WTC11 (cell line): ENCODE measurements at regions not wholly inside any gene's neighbourhood (a gene's known extent, or its start where the extent isn't known, plus 50 kb on each side); places are given as distances from the start of the nearest gene placed in this dataset.

Experiments
- ATAC-seq: fragments of 200-7000 bp; cut with Tn5 transposase; 2 replicates; pipeline ENCODE4 v1.10.0; 2021; ENCODE audit warnings: mild to moderate bottlenecking, moderate library complexity
- CTCF ChIA-PET: fragments of 300-600 bp; sonication (Branson Sonifier 250); formaldehyde crosslinking; loops from one replicate; lab custom pipeline; 2021; ENCODE audit warnings: antibody characterized with exemption; lab: Charles Lee
- POLR2A ChIA-PET: fragments of 350-600 bp; sonication (Branson Sonifier 250); formaldehyde crosslinking; loops from one replicate; lab custom pipeline; 2021; ENCODE audit warnings: antibody characterized with exemption; lab: Charles Lee
- DNase-seq: peaks from one replicate; pipeline ENCODE4 v3.0.0; 2021; ENCODE audit warnings: low spot score
- H3K27ac Mint-ChIP-seq: 2 replicates; pipeline ENCODE4 v1.8.0; 2021; ENCODE audit warnings: mixed read lengths
- H3K27me3 Mint-ChIP-seq: 2 replicates; pipeline ENCODE4 v1.8.0; 2021; ENCODE audit warnings: low read depth, mild to moderate bottlenecking, moderate library complexity, mixed read lengths
- H3K36me3 Mint-ChIP-seq: 2 replicates; pipeline ENCODE4 v1.8.0; 2021; ENCODE audit warnings: mixed read lengths
- H3K4me1 Mint-ChIP-seq: 2 replicates; pipeline ENCODE4 v1.8.0; 2022; ENCODE audit warnings: mixed read lengths
- H3K4me3 Mint-ChIP-seq: 2 replicates; pipeline ENCODE4 v1.8.0; 2021; ENCODE audit warnings: mild to moderate bottlenecking, moderate library complexity, mixed read lengths
- H3K9me3 Mint-ChIP-seq: 2 replicates; pipeline ENCODE4 v1.8.0; 2021; ENCODE audit warnings: mixed read lengths
- ATF2 ChIP-seq: sonication (generic); formaldehyde crosslinking; IDR thresholded peaks from 2 replicates; pipeline ENCODE4 v1.8.1; 2022; ENCODE audit warnings: low read depth, missing genetic modification reagents, borderline replicate concordance
- ATF6 ChIP-seq: sonication (generic); formaldehyde crosslinking; IDR thresholded peaks from 2 replicates; pipeline ENCODE4 v1.8.1; 2023; ENCODE audit warnings: mild to moderate bottlenecking, missing genetic modification reagents
- CDX4 ChIP-seq: fragments of 250-450 bp; sonication (Bioruptor Pico); IDR thresholded peaks from 2 replicates; pipeline ENCODE4 v1.9.0; 2021; ENCODE audit warnings: moderate library complexity, mild to moderate bottlenecking, inconsistent platforms, borderline replicate concordance
- CREM ChIP-seq: sonication (generic); formaldehyde crosslinking; IDR thresholded peaks from 2 replicates; pipeline ENCODE4 v1.8.1; 2022; ENCODE audit warnings: mild to moderate bottlenecking, missing genetic modification reagents, moderate library complexity
- E2F4 ChIP-seq: sonication (generic); formaldehyde crosslinking; IDR thresholded peaks from 2 replicates; pipeline ENCODE4 v1.8.1; 2022; ENCODE audit warnings: low read depth, mild to moderate bottlenecking, moderate library complexity, missing genetic modification reagents, borderline replicate concordance
- E2F5 ChIP-seq: sonication (generic); formaldehyde crosslinking; IDR thresholded peaks from 2 replicates; pipeline ENCODE4 v1.8.1; 2022; ENCODE audit warnings: mild to moderate bottlenecking, moderate library complexity, missing genetic modification reagents
- ERG ChIP-seq: fragments of 250-450 bp; sonication (Bioruptor Pico); IDR thresholded peaks from 2 replicates; pipeline ENCODE4 v1.8.0; 2021; ENCODE audit warnings: mild to moderate bottlenecking
- ETV6 ChIP-seq: sonication (generic); formaldehyde crosslinking; IDR thresholded peaks from 2 replicates; pipeline ENCODE4 v1.8.1; 2022; ENCODE audit warnings: mild to moderate bottlenecking, missing genetic modification reagents
- FOXP4 ChIP-seq: sonication (generic); formaldehyde crosslinking; IDR thresholded peaks from 2 replicates; pipeline ENCODE4 v1.8.0; 2022; ENCODE audit warnings: mild to moderate bottlenecking, missing genetic modification reagents
- GRHL2 ChIP-seq: fragments of 250-450 bp; sonication (Bioruptor Pico); IDR thresholded peaks from 2 replicates; pipeline ENCODE4 v1.8.0; 2022; ENCODE audit warnings: mild to moderate bottlenecking, moderate library complexity; ENCODE audit not compliant: insufficient replicate concordance, severe bottlenecking
- JAZF1 ChIP-seq: fragments of 250-450 bp; sonication (Bioruptor Pico); IDR thresholded peaks from 2 replicates; pipeline ENCODE4 v1.9.0; 2021; ENCODE audit warnings: moderate library complexity, mild to moderate bottlenecking, inconsistent platforms
- NFYB ChIP-seq: sonication (generic); formaldehyde crosslinking; conservative IDR thresholded peaks from 2 replicates; pipeline ENCODE4 v1.8.0; 2022; ENCODE audit warnings: low read depth, missing genetic modification reagents
- NR1H2 ChIP-seq: sonication (generic); formaldehyde crosslinking; IDR thresholded peaks from 2 replicates; pipeline ENCODE4 v1.9.0; 2021; ENCODE audit warnings: mild to moderate bottlenecking, moderate library complexity, missing genetic modification reagents
- PREB ChIP-seq: sonication (generic); formaldehyde crosslinking; IDR thresholded peaks from 2 replicates; pipeline ENCODE4 v1.8.1; 2022; ENCODE audit warnings: mild to moderate bottlenecking, missing genetic modification reagents, moderate library complexity, borderline replicate concordance
- RORB ChIP-seq: fragments of 250-450 bp; sonication (Bioruptor Pico); IDR thresholded peaks from 2 replicates; pipeline ENCODE4 v1.9.0; 2021; ENCODE audit warnings: mild to moderate bottlenecking
- TEAD4 ChIP-seq: sonication (generic); formaldehyde crosslinking; IDR thresholded peaks from 2 replicates; pipeline ENCODE4 v1.8.0; 2022; ENCODE audit warnings: mild to moderate bottlenecking, missing genetic modification reagents
- ZNF317 ChIP-seq: sonication (generic); formaldehyde crosslinking; IDR thresholded peaks from 2 replicates; pipeline ENCODE4 v1.8.1; 2023; ENCODE audit warnings: low read depth, mild to moderate bottlenecking, moderate library complexity, missing genetic modification reagents, borderline replicate concordance
- ZNF396 ChIP-seq: fragments of 250-450 bp; sonication (Bioruptor Pico); IDR thresholded peaks from 2 replicates; pipeline ENCODE4 v1.8.0; 2021; ENCODE audit warnings: mild to moderate bottlenecking, moderate library complexity, borderline replicate concordance
- ZNF671 ChIP-seq: fragments of 250-450 bp; sonication (Bioruptor Pico); IDR thresholded peaks from 2 replicates; pipeline ENCODE4 v1.8.0; 2021; ENCODE audit warnings: mild to moderate bottlenecking
- ZSCAN18 ChIP-seq: fragments of 250-450 bp; sonication (Bioruptor Pico); IDR thresholded peaks from 2 replicates; pipeline ENCODE4 v2.1.2; 2022; ENCODE audit warnings: mild to moderate bottlenecking, moderate library complexity

- CTCF ChIA-PET, result no interaction called here
- H3K4me3 Mint-ChIP-seq, result no peak overlapping the region
- H3K4me1 Mint-ChIP-seq, result peaks cover 15% of the 10 kb centered on the region
- H3K9me3 Mint-ChIP-seq, result peaks cover 12% of the 10 kb centered on the region
- DNase-seq, result no peak
- H3K27ac Mint-ChIP-seq, result no peak overlapping the region
- TF ChIP-seq PREB (CRISPR knock-in tag) (no peak), E2F5 (no peak), ZNF396 (CRISPR knock-in tag) (no peak), NR1H2 (no peak), GRHL2 (CRISPR knock-in tag) (no peak), ZNF317 (CRISPR knock-in tag) (no peak), JAZF1 (CRISPR knock-in tag) (no peak), TEAD4 (CRISPR knock-in tag) (no peak), NFYB (CRISPR knock-in tag) (no peak), CREM (CRISPR knock-in tag) (no peak), ATF6 (CRISPR knock-in tag) (no peak), CDX4 (no peak), ATF2 (CRISPR knock-in tag) (no peak), E2F4 (CRISPR knock-in tag) (no peak), ZNF671 (CRISPR knock-in tag) (no peak)
- TF ChIP-seq, all 79 proteins: peak for 0
- peaks cover 21% of the 10 kb centered on the region for H3K27me3 Mint-ChIP-seq
- POLR2A ChIA-PET, result no interaction called here
- no peak for ATAC-seq
- H3K36me3 Mint-ChIP-seq, result peaks cover 6% of the 10 kb centered on the region; the same call in 1 of the 2 replicates
These were observed 309.2 kb downstream of the SETD4 start for GRCh38 chr21:35751171-35751570.

GRCh38 chr21:35749904-35750303 lies 310.4 kb downstream of the SETD4 start:
- POLR2A ChIA-PET, result no interaction called here
- CTCF ChIA-PET, result interaction anchor here (1.4 kb wide), 1 partner anchor 90 kb away, joined by 4 read pairs; no protein-coding TSS in a partner anchor
- DNase-seq, result no peak
- Mint-ChIP-seq H3K27ac (no peak overlapping the region), H3K4me3 (no peak overlapping the region), H3K4me1 (peaks cover 15% of the 10 kb centered on the region), H3K36me3 (peaks cover 6% of the 10 kb centered on the region; the same call in 1 of the 2 replicates), H3K9me3 (peaks cover 12% of the 10 kb centered on the region), H3K27me3 (peaks cover 21% of the 10 kb centered on the region)
- ATAC-seq, result no peak
- TF ChIP-seq ETV6 (CRISPR knock-in tag) (no peak), FOXP4 (CRISPR knock-in tag) (no peak), ZSCAN18 (CRISPR knock-in tag) (no peak), ZNF396 (CRISPR knock-in tag) (no peak), RORB (no peak), ATF6 (CRISPR knock-in tag) (no peak), ERG (no peak)
